Left hindlimb (tissue), 1 donor: ENCODE measurements at regions not wholly inside any gene's neighbourhood (a gene's known extent, or its start where the extent isn't known, plus 50 kb on each side); places are given as distances from the start of the nearest gene placed in this dataset.

Experiments
- DNase-seq: peaks from one replicate; pipeline ENCODE4 v3.0.0-alpha.2; 2018

- DNase-seq, result no peak
These were observed 370.8 kb upstream of the MEF2C start for GRCh38 chr5:89253666-89254352.

GRCh38 chr5:89246864-89247263 is 363.9 kb upstream of the MEF2C start:
- DNase-seq, result no peak

- no peak for DNase-seq
These were observed 363.3 kb upstream of the MEF2C start for GRCh38 chr5:89246252-89246651.

- no peak for DNase-seq
These were observed 360.6 kb upstream of the MEF2C start for GRCh38 chr5:89243611-89244010.

GRCh38 chr5:89241186-89241585 is 358.2 kb upstream of the MEF2C start:
- DNase-seq, result no peak

DNA sequence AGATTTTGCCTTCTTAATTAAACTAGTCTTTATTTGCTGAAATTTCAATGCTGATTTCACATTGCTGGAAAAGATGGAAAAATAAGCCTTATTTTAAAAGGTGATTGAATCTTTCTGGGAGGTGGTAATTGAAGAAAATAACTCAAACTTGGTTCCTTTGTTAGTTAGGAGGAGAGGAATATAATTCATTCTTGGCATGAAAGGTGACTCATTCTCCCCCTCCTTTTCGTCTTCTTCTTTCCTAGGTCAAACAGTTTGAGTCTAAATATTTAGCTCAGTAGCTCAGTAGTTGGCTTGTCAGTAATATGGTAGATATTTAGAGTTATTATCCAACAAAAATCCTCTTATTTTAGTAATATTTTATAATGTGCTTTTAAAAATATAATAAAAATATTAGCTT is 353.9 kb upstream of the MEF2C start:
- DNase-seq, result no peak

GRCh38 chr5:89233462-89233861 is 350.5 kb upstream of the MEF2C start:
- DNase-seq, result no peak

GRCh38 chr5:89232139-89232603 is 349.2 kb upstream of the MEF2C start:
- DNase-seq, result no peak

DNA sequence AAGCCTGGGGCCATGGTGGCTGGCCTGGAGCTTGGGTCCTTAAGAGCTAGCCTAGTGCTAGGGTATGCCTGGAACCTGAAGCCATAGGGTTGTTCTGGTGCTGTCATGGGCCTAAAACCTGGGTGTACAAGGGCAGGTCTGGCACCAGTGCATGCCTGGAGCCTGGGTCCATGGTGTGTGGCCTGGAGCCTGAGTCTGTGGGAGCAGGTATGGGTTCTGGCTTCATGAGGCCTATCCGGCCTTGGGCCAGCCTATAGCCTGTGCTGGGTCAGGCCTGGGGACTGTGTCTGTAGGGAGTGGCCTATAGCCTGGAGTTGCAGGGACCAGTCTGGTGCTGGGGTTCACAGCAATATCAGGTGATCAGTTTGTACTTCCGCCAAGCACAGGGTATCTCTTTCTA is 347.2 kb upstream of the MEF2C start:
- DNase-seq, result no peak

- no peak for DNase-seq
These were observed 346.5 kb upstream of the MEF2C start for GRCh38 chr5:89229331-89230070.

- DNase-seq, result no peak
These were observed 345.4 kb upstream of the MEF2C start for GRCh38 chr5:89228355-89228754.

- DNase-seq, result no peak
These were observed 335.4 kb upstream of the MEF2C start for GRCh38 chr5:89218364-89218763.

DNA sequence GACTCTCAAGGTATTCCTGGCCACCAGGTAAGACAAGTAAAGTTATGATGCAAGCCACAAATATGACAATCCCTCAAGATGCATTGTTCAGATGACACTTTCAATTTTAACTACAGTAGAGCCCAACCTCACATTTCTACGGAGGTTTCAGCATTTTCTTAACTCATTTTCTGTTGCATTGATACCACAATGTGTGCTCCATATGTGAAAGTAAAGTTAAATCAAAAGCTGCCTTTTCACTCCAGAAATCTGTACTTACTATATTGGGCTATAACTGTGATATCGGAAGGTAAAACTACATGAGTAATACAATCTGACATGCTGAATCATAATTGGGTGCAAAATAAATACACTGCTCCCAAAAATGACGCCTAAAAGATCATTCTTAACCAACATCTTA is 333.6 kb upstream of the MEF2C start:
- DNase-seq, result no peak

DNA sequence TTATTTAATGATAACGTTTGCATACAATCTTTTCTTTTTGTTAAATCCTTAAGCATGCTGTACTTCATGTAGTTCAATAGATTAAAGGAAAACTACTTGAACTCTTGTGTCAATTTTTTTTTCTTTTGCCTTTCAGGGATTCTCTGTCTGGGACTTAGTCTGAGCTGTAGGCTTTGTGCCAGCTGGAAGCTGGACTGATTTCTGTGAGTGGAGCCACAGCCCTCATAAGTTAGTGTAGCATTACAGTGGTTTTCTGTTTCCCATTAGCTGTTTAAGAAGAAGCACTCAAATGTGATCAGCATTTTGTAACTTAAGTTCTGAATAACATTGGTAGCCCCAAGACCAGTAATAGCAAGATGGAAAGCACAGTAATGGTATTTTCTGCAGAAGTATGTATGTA is 330.6 kb upstream of the MEF2C start:
- peak; percentile 55 for DNase-seq

DNA sequence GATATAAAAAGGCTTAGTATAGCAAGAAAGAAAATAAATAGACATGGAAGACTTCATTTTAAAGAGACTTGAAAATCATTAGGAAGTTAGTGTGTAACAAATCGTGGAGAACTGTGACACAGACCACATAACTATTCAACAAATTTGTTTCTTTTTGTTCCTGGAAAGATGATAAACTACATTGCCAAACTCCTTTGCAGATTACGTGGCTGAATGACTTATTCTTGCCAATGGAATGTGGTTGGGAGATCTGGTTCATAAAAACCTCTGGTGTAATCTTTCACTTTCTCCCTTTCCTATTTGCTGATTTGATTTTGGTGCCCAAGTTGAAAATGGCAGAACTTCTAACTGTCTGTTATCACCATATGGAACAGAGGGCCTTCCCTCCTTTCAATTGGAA is 328.9 kb upstream of the MEF2C start:
- DNase-seq, result no peak

- DNase-seq, result no peak
These were observed 325.8 kb upstream of the MEF2C start for GRCh38 chr5:89208811-89209210.

GRCh38 chr5:89208392-89208791 is 325.4 kb upstream of the MEF2C start:
- no peak for DNase-seq

DNA sequence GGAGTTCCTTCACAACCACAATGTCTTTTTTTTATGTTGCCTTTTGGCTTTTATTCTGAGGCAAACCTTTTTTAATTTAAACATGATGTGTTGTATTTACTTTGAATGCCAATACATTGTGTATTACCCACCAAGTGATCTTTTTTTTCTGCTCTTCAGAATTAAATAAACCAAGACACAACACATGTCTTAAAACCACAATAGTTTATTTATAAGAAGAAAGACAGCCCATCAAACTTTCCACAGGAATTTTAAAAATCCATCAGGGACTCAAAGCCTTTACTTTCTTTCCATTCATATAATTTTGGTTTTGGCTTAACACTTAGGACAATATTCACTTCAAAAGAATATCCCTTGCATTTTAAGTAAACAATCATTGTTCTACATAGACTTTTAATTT is 321.8 kb upstream of the MEF2C start:
- DNase-seq, result no peak

GRCh38 chr5:89203611-89204010 is 320.6 kb upstream of the MEF2C start:
- no peak for DNase-seq

DNA sequence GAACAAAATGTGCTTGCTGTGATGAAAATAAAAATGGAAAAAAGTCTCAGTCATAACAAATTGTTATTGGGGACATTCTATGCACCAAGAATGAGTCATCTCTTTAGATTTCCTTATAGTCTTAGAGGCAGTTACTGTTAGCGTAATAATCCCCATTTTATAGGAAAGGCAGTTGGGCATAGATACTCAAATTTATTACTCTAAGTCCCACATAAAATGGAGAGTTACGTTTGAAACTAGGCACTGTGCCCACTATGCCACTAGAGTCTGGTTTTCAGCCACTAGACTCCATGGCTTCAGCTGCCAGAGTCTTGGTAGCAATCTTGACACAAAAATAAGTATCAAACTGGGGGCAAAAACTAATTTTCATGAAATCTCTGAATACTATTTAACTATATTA is 317.9 kb upstream of the MEF2C start:
- no peak for DNase-seq

- DNase-seq, result no peak
These were observed 316.3 kb upstream of the MEF2C start for GRCh38 chr5:89199306-89199705.

- DNase-seq, result no peak
These were observed 308.4 kb upstream of the MEF2C start for GRCh38 chr5:89191374-89191773.

DNA sequence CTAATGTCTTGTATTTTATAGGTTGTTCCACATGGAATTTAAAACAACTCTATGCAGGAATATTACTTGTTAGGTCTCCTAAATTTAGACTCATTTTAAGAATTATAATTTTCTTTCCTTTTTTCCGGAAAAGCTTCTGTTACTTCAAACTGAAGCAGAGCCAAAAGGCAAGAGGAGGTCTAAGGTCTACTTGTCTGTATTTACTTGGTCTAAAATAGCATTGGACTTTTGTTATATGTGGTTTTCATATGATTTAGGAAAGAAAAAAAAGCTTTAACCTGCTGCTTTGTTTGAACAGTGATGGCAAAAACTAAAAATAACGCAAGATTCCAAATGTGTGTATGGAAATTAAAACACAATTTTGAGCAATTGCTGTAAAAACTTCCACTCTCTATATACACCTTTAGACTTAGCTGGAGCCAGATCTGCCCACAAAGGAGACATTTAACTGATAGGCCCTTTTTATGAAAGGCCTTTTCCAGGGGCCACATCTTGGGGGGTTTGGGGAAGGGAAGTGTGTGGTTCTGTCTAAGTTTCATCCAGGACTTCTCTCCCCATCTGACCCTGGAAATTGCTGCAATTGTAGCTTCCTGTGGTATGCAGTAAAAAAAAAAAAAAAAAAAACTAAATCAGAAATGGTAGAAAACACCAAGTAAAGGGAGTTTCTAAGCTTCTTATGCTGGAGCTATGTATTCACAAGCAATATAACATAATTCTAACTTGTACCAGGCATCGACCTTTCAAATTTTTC is 307.7 kb upstream of the MEF2C start:
- DNase-seq, result no peak

GRCh38 chr5:89187883-89188465 is 305.0 kb upstream of the MEF2C start:
- DNase-seq, result no peak
